Activated CD4-positive, CD25-positive, alpha-beta regulatory T cell treated with anti-CD3 and anti-CD28 coated beads, Interleukin-2, amount 50 U/mL, for 24 hours (primary cell): ENCODE measurements at regions not wholly inside any gene's neighbourhood (a gene's known extent, or its start where the extent isn't known, plus 50 kb on each side); places are given as distances from the start of the nearest gene placed in this dataset.
"Not testable (repeated sequence)": the region's sequence is repeated elsewhere in the genome, so short reads cannot be mapped to it uniquely, and the experiment has no call there.

Experiments
- ATAC-seq, 2 donors: fragments of 150-1000 bp; cut with Tn5 transposase; one replicate each; pipeline ENCODE4 v1.10.0; 2021; ENCODE audit warnings: mild to moderate bottlenecking in 1 of 2, moderate library complexity in 1 of 2

DNA sequence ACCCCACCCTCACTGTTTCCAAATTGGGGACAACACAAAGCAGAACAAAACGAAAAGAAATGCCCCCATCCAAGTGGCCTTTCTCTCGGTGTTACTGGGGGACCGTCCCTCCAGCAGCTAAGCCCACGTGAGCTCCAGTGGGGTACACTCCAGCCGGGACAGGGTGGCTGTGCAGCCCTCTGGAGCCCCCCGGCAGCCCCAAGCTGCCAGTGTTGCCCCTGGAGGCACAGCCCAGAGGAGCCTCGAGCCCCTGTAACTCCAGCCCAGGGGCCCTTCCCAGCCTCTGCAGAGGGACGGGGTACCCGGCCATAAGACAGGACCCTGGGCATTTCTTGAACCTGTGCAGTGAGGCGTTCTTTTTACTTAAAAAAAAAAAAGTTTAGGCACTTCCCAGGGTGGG lies 124.5 kb upstream of the KCTD7 start:
- ATAC-seq: no peak

DNA sequence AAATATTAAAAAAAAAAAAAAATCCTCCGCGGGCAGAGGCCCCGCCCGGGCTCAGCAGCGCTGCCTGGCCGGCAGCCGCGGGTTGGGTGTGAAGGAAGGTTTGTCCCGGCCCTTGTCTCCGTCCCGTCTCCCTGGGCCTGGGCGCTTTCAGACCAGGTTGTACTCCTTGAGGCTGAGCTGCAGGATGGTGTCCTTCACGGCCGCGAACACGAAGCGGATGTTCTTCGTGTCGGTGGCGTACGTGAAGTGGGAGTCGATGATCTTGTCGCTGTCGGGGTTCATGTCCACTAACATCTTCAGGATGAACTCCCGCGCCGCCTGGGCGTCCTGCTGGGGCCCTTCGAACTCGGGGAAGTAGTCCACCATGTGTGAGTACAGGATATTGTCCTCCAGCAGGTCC lies 123.7 kb upstream of the KCTD7 start:
- no peak for ATAC-seq

DNA sequence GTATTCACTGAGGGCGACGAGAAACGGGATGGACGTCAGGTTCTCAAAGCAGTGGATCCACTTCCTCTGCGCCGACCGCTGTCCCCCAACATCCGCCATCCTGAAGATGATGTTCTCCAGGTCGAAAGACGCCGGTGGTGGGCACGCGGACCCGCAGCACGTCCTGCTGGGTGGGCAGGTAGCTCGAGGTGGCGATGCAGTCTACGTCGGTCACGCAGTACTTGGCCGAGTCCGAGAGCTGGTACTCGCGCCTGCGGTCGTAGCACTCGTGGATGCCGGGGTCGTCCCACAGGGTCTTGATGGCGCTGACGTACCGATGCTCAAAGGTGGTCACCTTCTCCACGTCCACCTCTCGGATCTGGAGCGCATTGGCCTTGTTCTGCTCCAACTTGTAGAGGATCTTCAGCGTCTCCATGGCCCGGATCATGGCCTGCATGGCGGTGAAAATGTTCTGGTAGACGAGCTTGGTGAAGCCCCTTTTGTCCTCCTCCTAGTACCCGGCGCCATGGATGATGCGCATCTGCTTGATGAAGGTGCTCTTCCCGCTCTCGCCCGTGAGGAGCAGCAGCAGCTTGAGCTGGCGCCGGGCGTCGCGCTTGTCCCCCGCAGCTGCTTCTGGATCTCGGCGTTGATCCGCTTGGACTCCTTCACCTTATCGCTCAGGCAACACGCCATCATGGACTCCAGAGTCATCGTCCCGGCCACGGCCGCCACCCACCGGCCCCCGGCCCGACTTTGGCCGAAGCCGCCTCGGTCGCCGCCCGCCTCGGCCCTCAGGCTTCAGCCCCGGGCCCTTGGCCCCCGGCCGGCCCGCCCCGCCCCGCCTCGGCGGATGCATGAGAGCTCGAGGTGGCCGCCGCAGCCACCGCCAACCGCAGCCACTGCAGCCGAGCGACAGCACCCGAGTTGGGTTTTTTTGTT lies 122.9 kb upstream of the KCTD7 start:
- ATAC-seq: peak in 1 of 2 donors; percentile 13

DNA sequence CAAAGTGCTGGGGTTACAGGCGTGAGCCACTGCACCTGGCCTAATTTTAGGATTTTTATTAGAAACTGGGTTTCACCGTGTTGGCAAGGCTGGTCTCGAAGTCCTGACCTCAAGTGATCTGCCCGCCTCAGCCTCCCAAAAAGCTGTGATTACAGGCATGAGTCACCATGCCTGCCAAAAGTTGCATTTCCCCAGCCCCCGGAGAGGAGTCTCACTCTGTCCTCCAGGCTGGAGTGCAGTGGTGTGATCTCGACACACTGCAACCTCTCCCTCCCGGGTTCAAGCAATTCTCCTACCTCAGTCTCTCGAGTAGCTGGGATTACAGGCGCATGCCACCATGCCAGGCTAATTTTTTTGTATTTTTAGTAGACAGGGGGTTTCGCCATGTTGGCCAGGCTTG lies 122.0 kb upstream of the KCTD7 start:
- ATAC-seq: not testable (repeated sequence)

DNA sequence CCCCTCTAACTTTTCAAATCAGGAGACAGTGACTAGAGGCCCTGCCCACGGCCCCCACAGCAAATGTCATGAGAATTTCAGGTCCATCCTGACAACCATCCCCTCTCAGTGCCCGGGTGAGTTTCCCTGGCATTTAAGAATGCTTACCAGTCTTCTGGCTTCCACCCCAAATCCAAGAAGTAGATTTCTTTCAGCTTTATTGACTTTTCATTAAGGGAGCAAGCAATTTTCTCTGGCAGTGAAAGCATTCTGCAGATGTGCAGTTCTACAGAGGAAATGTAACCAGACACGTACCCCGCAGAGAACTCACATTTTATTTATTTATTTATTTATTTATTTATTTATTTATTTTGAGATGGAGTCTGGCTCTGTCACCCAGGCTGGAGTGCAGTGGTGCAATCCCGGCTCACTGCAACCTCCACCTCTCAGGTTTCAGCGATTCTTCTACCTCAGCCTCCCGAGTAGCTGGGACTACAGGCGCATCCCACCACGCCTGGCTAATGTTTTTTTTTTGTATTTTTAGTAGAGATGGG lies 120.9 kb upstream of the KCTD7 start:
- ATAC-seq: no peak

DNA sequence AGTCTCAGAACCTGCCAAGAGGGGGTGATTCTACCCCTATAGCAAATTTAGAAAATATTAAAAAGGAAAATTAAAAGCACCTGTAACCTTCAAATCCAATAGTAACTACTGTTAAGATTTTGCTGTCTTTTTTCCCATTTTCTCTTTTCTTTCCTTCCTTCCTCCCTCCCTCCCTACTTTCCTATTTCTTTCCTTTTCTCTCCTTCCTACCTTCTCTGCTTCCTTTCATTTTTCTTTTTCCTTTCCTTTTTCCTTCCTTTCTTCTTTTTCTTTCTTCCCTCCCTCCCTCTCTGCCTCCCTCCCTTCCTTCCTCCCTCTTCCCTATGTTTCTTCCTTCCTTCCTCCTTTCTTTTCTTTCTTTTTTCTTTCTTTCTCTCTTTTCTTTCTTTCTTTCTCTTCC lies 120.2 kb upstream of the KCTD7 start:
- ATAC-seq: no peak

DNA sequence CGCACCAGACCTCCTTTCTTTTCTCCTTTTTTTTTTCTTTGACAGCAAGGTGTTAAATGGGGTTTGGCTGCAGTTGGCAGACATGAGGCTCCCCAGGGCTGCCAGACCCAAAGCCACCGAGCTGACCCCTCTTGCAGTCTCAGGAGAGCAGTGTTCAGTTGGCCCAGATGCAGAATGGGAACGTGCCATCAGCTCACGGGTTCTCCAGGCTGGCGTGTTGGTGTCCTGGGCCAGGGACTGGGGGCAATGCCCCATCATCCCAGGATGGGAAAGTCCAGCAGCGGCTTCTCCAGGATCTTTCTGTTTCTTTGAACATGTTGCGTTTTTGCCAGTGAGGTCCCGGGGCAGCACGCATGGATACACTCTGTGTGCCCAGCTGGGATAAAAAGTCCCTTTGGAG lies 114.6 kb upstream of the KCTD7 start:
- ATAC-seq: no peak

DNA sequence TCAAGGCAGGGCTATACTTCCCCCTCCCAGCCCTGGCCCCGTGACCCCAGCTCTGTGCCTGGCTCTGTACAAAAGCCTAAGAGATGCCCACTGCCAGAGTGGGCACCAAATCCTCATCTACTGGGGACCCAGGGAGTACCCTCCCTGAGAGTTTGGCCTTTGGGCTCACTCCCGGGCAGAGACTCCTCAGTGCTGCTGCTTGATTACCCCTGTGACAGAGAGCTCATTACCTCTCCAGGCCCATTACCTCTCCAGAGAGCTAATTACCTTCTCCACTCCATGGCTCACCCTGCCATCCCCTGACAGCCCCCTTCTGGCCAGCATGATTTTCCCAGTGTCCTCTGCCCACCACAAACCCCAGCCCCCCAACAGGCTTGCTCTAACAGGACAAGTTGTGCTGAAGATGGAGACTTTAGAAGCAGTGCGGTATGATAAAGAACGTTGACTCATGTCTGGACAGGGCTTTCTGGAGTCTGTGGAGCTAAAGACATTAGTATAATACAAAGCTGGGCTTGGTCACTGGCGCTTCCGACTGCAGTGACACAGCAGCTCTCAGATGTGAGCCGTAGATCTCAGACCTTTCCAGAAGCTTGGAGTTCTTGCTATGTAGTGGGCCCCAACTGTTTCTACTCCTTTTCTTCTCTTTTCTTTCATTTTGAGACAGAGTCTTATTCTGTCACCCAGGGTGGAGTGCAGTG lies 111.3 kb upstream of the KCTD7 start:
- no peak for ATAC-seq

DNA sequence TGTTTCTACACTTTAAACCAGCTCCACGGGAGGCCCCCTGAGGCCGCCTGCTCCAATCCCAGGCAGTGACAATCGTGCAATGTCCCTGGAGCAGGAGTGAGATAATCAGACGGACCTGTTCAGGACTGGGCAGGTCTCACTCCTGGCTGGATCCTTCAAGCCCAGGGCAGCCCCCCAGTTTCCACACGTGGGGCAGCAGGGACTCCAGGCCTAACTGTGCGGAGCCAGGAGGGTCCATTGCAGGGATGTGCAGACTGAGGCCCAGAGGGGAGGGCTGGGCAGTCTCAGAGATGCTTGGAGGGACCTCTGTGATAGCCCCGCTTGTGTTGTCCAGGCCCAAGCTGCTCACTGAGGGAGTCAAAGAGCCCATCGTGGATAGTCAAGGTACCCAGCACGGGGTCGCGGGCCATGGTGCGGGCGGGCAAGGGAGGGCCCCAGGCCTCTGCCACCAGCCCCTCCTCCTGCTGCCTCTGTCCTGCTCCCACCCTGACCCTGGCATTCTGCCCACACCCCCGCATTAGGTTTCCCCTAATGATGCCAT lies 110.5 kb upstream of the KCTD7 start:
- ATAC-seq: no peak

DNA sequence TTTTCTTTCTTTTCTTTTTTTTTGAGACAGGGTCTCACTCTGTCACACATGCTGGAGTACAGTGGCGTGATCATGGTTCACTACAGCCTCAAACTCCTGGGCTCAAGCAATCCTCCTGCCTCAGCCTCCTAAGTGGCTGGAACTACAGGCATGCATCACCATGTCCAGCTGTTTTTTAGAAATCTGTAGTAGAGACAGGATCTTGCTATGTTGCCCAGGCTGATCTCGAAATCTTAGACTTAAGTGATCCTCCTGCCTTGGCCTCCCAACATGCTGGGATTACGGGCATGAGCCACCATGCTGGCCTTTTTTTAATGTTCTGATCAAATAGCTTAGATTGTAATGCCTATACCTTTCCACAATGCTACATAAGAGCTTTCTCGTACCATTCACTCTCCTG lies 107.0 kb upstream of the KCTD7 start:
- no peak for ATAC-seq

DNA sequence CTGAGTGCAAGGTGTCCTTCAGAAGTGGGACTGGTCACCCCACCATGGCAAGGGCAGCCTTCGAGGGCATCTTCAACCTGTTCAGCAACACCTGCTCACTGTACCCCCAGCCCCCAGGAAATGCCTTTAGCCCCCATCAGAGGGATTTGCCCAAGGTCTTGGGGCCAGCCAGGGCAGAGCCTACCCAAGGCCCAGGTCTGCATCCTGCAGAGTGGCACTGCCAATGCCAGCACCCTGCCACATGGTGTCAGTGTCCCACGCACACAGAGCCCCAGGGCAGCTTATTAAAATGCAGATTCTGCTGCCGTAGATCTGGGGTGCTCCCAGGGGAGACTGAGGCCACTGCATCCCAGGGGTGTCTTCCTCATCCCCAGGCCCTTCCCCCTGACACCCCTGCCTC lies 106.2 kb upstream of the KCTD7 start:
- ATAC-seq: no peak

DNA sequence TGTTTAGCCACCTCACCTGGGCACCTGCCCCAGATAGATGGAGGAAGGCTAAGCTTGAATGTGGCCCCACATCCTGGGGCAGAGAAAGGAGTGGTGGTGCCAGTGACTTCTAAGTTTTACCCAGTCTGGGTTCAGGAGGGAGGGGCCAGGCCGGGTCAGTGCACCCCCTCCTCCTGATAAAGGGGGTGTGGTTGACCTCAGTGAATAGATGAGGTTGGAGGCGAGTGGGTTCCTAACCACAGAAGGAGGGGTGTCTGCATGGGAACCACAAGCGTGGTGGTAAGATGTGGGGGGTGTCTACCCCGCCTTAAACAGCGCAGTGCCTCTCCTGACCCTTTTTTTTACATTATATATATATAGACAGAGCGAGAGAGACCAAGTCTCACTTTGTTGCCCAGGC lies 105.3 kb upstream of the KCTD7 start:
- ATAC-seq: no peak

DNA sequence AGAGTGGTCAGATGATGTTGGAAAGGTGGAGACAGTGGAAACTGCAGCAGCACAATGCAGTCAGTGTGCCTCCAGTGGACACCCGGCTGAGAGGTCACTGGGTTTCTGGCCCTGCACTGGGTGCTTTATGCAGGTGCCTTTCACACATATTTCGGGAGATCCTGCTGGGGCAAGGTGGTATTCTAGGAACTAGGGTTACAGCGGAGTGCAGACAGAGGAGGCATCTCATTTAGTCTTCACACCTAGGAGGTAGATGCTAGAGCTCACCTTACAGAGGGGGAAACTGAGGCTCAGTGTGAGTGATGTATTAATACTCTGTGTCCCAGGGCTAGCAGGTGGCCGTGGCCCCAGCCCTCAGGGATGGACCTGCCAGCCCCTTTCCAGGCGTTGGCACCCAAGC lies 103.9 kb upstream of the KCTD7 start:
- no peak for ATAC-seq

DNA sequence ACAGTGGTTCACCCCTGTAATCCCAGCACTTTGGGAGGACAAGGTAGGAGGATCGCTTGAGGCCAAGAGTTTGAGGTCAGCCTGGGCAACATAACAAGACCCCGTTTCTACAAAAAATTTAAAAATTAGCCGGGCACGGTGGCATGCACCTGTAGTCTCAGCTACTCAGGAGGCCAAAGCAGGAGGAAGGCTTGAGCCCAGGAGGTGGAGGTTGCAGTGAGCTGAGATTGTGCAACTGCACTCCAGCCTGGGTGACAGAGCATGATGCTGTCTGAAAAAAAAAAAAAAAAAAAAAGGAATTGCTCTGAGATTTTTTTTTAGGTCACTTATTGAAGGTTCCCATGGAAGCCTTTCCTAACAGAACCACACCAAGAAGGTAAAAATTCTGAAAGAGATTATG lies 101.9 kb upstream of the KCTD7 start:
- not testable (repeated sequence) for ATAC-seq

DNA sequence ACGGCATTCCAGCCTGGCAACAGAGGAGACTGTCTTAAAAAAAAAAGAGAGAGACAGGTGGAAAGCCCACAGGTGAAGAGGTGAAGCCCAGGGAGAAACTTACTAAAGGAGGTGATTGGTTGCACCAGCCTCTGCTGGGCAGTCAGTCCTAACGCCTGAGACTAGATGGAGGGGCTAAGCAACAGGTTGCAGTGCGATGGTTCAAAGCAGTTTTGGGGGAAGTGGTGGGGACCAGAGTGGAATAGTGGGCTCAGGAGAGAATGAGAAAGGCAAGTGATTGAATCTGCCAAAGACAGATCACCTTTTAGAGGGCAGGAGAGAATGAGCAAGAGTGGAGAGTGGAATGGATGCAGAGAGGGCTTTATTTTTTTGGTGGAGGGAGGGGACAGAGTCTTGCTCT lies 100.0 kb upstream of the KCTD7 start:
- no peak for ATAC-seq

DNA sequence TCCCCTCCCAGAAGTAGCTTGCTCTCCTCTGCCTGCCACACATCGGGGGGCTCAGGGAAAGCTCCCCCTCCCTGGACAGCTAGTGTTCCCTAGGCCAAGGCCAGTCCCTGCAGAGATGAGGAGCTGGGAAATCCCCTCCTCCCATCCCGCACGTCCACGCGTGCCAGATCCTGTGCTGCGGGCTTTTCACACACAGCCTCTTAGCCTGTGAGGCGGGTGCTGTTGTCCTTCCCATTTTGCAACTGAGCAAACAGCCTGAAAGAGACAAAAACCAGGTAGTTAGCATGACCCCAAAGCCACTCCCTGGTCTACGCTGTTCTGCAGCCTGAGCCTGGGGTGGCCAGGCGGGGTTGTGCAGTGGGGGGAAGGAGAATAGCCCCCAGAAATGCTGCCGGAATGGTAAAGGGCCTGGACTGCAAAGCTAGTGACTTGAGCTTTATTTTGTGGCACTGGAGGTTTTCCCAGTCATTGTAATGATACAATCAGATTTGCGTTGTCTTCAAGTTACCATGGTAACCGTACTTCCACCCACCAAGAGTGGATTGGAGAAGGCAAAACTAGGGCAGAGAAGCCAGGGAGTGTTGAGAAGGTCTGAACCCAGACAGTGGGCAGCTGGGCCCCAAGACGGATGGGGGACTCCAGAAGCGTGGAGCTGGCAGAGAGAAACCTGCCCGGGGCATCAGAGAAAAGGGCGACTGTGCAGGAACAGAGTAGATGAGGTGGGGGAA lies 98.6 kb upstream of the KCTD7 start:
- ATAC-seq: no peak

DNA sequence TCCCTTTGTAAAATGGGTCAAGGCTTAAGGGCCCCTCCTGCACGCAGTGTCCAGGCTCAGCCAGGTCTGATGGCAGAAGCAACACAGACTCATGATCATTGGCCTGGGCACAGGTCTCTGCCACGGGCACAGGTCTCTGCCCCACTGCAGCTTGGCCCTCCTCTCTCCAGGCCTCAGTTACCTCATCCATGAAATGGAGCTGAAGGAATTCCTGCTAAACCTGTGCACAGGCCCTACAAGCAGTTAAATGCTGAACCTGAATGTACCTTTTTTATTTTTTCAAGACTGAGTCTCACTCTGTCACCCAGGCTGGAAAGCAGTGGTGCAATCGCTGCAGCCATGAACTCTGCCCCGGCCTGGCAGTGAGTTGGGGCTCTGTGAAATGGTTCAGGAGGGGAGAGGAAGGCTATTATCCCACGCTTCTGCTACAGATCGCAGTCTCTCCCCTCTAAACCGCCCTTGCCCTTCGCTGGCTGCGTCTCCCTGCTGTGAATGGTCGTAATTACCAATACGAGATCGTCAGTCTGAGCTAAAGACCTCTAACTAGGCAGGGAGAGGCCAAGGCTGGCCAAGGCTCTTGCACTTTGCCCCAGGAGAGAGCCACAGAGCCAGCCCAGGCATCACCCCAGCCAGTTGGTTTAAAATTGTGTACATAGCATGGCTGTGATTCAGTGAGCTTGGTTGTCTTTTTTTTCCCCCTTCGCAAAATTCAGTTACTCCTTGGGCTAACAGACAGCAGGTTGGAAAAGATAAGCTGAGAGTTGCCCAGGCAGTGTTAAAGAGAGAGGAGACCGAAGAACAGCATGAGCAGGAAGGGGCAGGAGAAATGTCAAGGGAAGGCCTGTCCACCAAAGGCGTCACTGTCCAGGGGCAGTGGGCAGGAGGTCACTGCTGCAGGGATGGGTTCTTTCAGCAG lies 93.0 kb upstream of the KCTD7 start:
- ATAC-seq: no peak

DNA sequence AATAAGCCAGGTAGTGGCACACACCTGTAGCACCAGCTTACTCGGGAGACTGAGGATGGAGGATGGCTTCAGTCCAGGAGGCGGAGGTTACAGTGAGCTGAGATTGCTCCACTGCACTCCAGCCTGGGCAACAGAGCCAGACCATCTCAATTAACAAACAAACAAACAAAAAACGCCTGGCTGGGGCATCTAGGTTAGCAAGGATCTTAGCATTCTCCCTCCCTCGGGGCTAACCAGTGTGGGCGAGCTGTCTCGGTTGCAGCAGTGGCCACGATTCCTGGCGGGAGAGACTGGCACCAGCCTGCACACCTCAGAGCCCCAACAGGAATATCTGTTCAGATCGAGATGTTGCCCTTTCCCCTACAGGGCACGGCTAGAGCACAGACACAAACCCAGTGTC lies 91.3 kb upstream of the KCTD7 start:
- ATAC-seq: no peak

DNA sequence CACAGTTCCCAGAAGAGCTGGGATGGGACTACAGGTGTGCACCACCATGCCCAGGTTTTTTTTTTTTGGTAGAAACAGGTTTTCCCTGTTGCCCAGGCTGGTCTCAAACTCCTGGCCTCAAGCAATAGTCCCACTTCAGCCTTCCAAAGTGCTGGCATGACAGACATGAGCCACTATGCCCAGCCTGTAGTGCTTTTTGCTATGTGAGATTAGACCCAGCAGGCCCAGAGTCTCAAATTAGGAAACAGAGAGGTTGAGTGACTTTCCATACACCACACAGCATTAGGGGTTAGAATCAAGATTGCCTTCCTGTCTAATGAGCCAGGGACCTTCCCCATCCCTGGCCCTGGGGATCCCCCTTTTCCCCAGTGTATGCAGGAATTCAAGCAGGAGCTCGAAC lies 90.8 kb upstream of the KCTD7 start:
- ATAC-seq: no peak

DNA sequence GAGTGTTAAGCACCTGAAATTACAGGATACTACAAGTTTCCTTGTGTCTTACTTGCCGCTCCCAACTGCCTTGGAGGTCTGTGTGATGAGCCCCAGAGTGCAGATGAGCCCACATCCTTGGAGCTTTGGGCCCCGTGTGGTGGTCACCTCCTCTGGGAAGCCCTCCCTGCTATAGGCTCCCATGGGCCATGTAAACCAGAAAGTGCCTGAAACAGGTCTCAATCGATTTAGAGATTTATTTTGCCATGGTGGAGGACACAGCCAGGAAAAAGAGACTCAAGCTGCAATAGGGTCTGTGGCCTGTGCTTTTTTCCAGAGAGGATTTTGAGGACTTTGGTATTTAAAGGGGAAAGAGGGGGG lies 89.4 kb upstream of the KCTD7 start:
- ATAC-seq: no peak

DNA sequence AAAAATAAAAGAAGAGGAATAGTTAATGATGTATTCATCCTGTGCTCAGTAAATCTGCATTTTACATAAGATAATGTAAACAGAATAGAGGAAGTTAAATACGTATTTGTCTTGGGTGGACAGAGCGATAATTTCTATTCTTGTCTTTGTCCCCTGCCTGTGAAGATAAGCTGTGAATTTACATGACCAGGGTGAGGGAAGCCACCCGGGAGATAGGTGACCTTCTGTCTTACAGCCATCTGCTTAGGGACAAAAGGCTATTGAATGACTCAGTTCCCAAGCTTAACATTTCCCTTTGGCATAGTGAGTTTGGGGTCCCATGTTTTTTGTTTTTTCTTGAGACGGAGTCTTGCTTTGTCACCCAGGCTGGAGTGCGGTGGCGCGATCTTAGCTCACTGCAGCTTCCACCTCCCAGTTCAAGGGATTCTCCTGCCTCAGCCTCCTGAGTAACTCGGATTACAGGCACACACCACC lies 88.7 kb upstream of the KCTD7 start:
- ATAC-seq: no peak

DNA sequence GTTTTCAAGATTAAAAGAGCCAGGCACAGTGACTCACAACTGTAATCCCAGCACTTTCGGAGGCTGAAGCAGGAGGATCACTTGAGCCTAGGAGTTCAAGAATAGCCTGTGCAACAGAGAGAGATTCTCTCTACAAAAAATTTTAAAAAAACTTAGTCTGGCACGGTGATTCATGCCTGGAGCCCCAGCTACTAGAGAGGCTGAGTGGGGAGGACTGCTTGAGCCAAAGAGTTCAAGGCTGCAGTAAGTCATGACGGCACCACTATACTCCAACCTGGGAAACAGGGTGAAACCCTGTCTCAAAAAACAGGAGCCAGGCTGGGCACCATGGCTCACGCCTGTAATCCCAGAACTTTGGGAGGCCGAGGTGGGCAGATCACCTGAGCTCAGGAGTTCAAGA lies 86.6 kb upstream of the KCTD7 start:
- ATAC-seq: no peak
